Stomach (tissue), 8 donors: ENCODE measurements at regions not wholly inside any gene's neighbourhood (a gene's known extent, or its start where the extent isn't known, plus 50 kb on each side); places are given as distances from the start of the nearest gene placed in this dataset.

Source experiments
- DNase-seq, 2 donors: peaks; one replicate each; pipeline versions ENCODE4 v3.0.0 to v3.0.0-alpha.2; 2013 to 2019
- H3K27ac ChIP-seq, 5 donors: fragments of 200-600 bp in 4 of 5; sonication (generic) in 4 of 5; one replicate each; pipeline ENCODE4 v1.5.1; 2013 to 2019; ENCODE audit warnings: mild to moderate bottlenecking in 1 of 5, moderate library complexity in 1 of 5
- H3K27me3 ChIP-seq, 3 donors: fragments of 200-600 bp; sonication (generic); one replicate each; pipeline ENCODE4 v1.5.1; 2017 to 2019; ENCODE audit warnings: mixed run types in 1 of 3
- H3K36me3 ChIP-seq, 4 donors: fragments of 200-600 bp; sonication (generic); 1 replicate in 3 of 4; 2 replicates in 1 of 4; pipeline ENCODE4 v1.5.1; 2016 to 2019
- H3K4me1 ChIP-seq, 4 donors: fragments of 200-600 bp; sonication (generic); one replicate each; pipeline ENCODE4 v1.5.1; 2016 to 2019
- H3K4me3 ChIP-seq, 4 donors: fragments of 200-600 bp; sonication (generic) in 3 of 4; one replicate each; pipeline ENCODE4 v1.5.1; 2016 to 2019; ENCODE audit warnings: mild to moderate bottlenecking in 1 of 4
- H3K9me3 ChIP-seq, 4 donors: fragments of 200-600 bp; sonication (generic); one replicate each; pipeline ENCODE4 v1.5.1; 2016 to 2019
- CTCF ChIP-seq, 7 experiments: fragments of 450-650 bp in 4 of 7; fragments of 200-600 bp in 3 of 7; sonication (generic) in 3 of 7; IDR thresholded peaks; one replicate each; pipeline ENCODE4 v1.5.1; 2016 to 2019; ENCODE audit warnings: antibody characterized with exemption in 7 of 7, control low read depth in 2 of 7, mild to moderate bottlenecking in 1 of 7
- EP300 ChIP-seq: sonication (generic); formaldehyde crosslinking; IDR thresholded peaks from one replicate; pipeline ENCODE4 v1.6.1; 2017; ENCODE audit warnings: antibody characterized with exemption
- POLR2A ChIP-seq, 4 donors: fragments of 450-650 bp; IDR thresholded peaks; one replicate each; pipeline ENCODE4 v1.6.1; 2016; ENCODE audit warnings: antibody characterized with exemption in 4 of 4, control low read depth in 2 of 4, mild to moderate bottlenecking in 1 of 4, moderate library complexity in 1 of 4
- POLR2AphosphoS5 ChIP-seq, 3 donors: sonication (generic); formaldehyde crosslinking; IDR thresholded peaks; one replicate each; pipeline ENCODE4 v1.6.1; 2016; ENCODE audit warnings: antibody characterized with exemption in 3 of 3
- WGBS, 5 donors: extraction: QIAGEN DNeasy Blood & Tissue Kit in 3 of 5; methylation state at CpG; one replicate each; pipeline versions ENCODE4 v1.1.5 to v1.1.7; 2013 to 2018; 5-methylcytosine and 5-hydroxymethylcytosine counted together
- intact Hi-C: fragments of 100-400 bp; cut with DNase I; formaldehyde crosslinking; loops from one replicate; pipeline ENCODE4 v1.15.1; 2023; ENCODE audit warnings: low total_unique reads
- donor health status: healthy with polysubstance abuse.
- donor health status: Bipolar disorder and iron deficiency.
- donor health status: healthy.

- Histone ChIP-seq H3K27me3 (peaks cover 0 to 6% (median 0%) of the 10 kb centered on the region in 3 donors), H3K4me1 (peaks cover 11 to 36% (median 20%) of the 10 kb centered on the region in 4 donors), H3K9me3 (no peaks in the 10 kb centered on the region), H3K4me3 (peak overlapping the region; percentile 16 to 28 (median 20)), H3K27ac (peak overlapping the region in 3 of 5 donors; percentile 23 to 72 (median 53)), H3K36me3 (no peaks in the 10 kb centered on the region)
- peak; percentile 28 to 79 for DNase-seq
- TF ChIP-seq EP300 (no peak), POLR2AphosphoS5 (IDR thresholded peaks at IDR 0.05) (peak in 1 of 3 donors; percentile 27)
- WGBS, 5 donors = 28 to 46% (median 34%) methylated on average over 34 to 36 of the region's 36 CpGs
- intact Hi-C loops = no loop called here
These were observed 392.4 kb upstream of the PROK2 start for GRCh38 chr3:72177075-72178050.

- peaks cover 0 to 6% (median 0%) of the 10 kb centered on the region in 3 donors for H3K27me3 ChIP-seq
- H3K36me3 ChIP-seq = no peaks in the 10 kb centered on the region
- H3K9me3 ChIP-seq = no peaks in the 10 kb centered on the region
- peaks cover 12 to 44% (median 27%) of the 10 kb centered on the region in 4 donors for H3K4me1 ChIP-seq
- WGBS, 5 donors = 80 to 91% (median 86%) methylated on average over 8 of the region's 8 CpGs
- peak overlapping the region in 3 of 5 donors; percentile 23 to 72 (median 53) for H3K27ac ChIP-seq
- DNase-seq = peak in 1 of 2 donors; percentile 27
- H3K4me3 ChIP-seq = no peak overlapping the region
- intact Hi-C loops = no loop called here
- TF ChIP-seq POLR2A (IDR thresholded peaks at IDR 0.05) = no peak
- no peak for TF ChIP-seq EP300
- no peak for TF ChIP-seq POLR2AphosphoS5 (IDR thresholded peaks at IDR 0.05)
- TF ChIP-seq CTCF (IDR thresholded peaks at IDR 0.05) = no peak
These were observed 391.6 kb upstream of the PROK2 start for GRCh38 chr3:72176537-72177041.

- no peak for TF ChIP-seq CTCF (IDR thresholded peaks at IDR 0.05)
- no peak for DNase-seq
- intact Hi-C loops = no loop called here
- Histone ChIP-seq H3K4me3 (no peak overlapping the region), H3K9me3 (no peaks in the 10 kb centered on the region), H3K36me3 (no peaks in the 10 kb centered on the region), H3K27me3 (peaks cover 0 to 6% (median 0%) of the 10 kb centered on the region in 3 donors), H3K27ac (no peak overlapping the region), H3K4me1 (peaks cover 12 to 51% (median 29%) of the 10 kb centered on the region in 4 donors)
- WGBS, 5 donors = 90 to 94% (median 94%) methylated on average over 6 of the region's 6 CpGs
These were observed 390.4 kb upstream of the PROK2 start for GRCh38 chr3:72175296-72175858.

- intact Hi-C loops = no loop called here
- peaks cover 12 to 51% (median 29%) of the 10 kb centered on the region in 4 donors for H3K4me1 ChIP-seq
- peaks cover 0 to 6% (median 0%) of the 10 kb centered on the region in 3 donors for H3K27me3 ChIP-seq
- 53 to 82% (median 73%) methylated on average over 5 of the region's 5 CpGs for WGBS, 5 donors
- H3K9me3 ChIP-seq = no peaks in the 10 kb centered on the region
- H3K27ac ChIP-seq = peak overlapping the region in 2 of 5 donors; percentile 38 to 82
- TF ChIP-seq CTCF (IDR thresholded peaks at IDR 0.05) (no peak), EP300 (no peak), POLR2AphosphoS5 (IDR thresholded peaks at IDR 0.05) (no peak), POLR2A (IDR thresholded peaks at IDR 0.05) (no peak)
- no peak for DNase-seq
- no peak overlapping the region for H3K4me3 ChIP-seq
- H3K36me3 ChIP-seq = no peaks in the 10 kb centered on the region
These were observed 389.9 kb upstream of the PROK2 start for GRCh38 chr3:72174890-72175289.
